Body of pancreas (tissue), 4 donors: ENCODE measurements at regions not wholly inside any gene's neighbourhood (a gene's known extent, or its start where the extent isn't known, plus 50 kb on each side); places are given as distances from the start of the nearest gene placed in this dataset.

Experiments
- CTCF ChIP-seq, 7 experiments: fragments of 450-650 bp in 4 of 7; fragments of 200-600 bp in 3 of 7; sonication (generic) in 3 of 7; IDR thresholded peaks; one replicate each; pipeline ENCODE4 v1.5.1; 2016 to 2019; ENCODE audit warnings: antibody characterized with exemption in 7 of 7
- POLR2A ChIP-seq, 3 donors: fragments of 450-650 bp; IDR thresholded peaks; one replicate each; pipeline ENCODE4 v1.6.1; 2016; ENCODE audit warnings: antibody characterized with exemption in 3 of 3, mild to moderate bottlenecking in 2 of 3

DNA sequence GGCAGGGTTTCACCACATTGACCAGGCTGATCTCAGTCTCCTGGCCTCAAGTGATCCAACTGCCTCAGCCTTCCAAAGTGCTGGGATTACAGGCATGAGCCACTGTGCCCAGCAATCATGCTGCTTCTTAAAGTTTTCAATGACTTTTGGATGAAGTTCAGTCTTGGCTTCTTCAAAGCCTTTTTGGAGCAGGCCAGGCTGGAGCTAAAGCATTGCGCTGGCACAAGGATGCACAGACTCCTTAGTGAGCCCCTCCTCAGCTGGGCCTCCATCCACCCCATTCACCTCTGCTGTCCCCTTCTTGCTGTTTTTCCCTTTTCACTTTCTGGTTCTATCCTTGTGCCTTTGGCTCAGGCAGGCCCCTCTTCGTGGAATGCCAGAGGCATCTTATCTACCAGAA, 638.6 kb downstream of the TYW1 start:
- TF ChIP-seq CTCF (IDR thresholded peaks at IDR 0.05) = no peak
- TF ChIP-seq POLR2A (IDR thresholded peaks at IDR 0.05) = no peak
